HG02870 (cell line): ENCODE measurements at regions not wholly inside any gene's neighbourhood (a gene's known extent, or its start where the extent isn't known, plus 50 kb on each side); places are given as distances from the start of the nearest gene placed in this dataset.

ENCODE experiments used
- ATAC-seq: cut with Tn5 transposase; IDR thresholded peaks from one replicate; pipeline ENCODE4 v1.9.1; 2021; ENCODE audit warnings: mild to moderate bottlenecking, moderate library complexity; ENCODE audit not compliant: unreplicated experiment

DNA sequence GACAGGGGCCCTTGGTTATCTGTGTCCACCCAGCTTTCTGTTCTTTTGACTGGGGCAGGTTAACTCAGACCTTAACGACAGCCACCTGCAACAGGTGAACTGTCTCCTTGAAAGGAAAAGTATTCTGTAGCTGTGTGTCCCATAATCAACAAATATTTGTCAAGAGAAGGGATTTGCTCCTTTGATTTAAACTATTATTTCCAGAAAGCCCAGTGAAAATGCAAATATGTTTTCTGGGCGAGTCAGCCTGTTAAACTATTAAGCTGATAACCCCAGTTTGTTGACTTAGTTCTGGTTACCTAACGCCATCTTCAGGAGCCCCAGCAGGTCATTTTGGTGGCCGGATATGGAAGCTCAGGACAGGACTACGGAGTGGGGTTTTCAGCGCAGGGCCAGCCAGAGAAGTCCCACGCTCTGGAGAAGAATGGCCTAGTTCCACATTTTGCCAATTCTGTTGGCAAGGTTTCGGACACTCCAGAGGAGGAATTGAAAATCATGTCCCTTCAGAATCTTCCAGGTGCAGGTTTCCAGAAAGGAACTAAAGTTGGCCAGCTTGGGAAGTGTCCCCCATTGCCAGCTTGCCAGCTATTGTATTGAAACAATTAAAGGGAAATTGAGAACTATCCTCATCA, 54.5 kb downstream of the ADRA2A start:
- no peak for ATAC-seq

DNA sequence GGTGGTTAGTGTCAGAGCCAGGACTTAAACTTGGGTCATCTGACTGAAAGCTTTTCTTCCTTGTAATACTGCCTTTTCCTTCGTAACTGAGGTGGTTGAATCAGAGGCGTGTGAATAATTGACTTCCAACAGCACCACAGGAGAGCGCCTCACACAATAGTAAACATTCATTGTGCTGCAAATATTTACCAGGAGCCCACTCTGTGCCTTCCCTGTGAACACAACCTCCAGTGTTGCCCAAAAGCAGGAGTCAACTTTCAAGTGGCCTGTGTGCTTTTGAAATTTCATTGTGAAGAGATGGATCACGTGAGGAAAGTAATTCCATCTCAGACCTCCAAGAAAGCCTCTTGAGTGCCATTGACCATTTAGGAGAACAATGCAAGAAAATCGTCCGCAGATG, 60.2 kb downstream of the ADRA2A start:
- ATAC-seq: no peak

DNA sequence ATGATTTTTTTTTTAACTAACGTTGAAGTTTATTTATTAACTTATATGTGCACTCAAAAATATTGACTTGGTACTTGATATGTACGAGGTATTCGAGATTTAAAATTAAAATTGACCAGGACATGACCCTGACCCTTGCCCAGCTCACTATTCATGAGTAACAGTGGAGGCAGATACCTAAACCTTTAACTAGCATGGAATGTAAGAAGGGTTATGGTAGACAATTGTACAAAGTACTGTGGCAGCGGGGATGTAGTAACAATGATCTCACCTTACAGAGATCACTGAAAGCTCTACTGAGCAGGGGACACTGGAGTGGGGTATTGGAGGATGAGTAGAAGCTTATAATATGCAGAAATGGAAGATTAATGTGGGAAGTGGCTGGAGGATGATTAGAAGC, 60.8 kb downstream of the ADRA2A start:
- ATAC-seq: no peak

DNA sequence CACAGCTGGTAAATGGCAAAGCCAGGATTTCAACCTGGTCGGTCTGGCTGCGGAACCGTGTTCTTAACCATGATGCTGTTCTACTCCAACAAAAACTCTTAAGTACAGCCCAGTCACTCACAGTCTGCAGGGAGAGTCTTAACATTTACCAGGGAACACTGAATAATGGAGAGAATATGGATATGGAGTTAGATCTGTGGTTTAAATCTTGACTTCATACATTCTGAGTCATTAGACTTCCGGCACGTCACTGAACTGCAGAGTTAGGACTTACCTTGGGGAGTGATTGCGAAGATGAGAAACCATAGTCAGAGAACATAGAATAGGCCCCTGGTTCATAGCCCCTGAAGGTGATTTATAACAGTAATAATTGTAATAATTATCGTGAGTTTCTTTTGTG, 61.7 kb downstream of the ADRA2A start:
- no peak for ATAC-seq

DNA sequence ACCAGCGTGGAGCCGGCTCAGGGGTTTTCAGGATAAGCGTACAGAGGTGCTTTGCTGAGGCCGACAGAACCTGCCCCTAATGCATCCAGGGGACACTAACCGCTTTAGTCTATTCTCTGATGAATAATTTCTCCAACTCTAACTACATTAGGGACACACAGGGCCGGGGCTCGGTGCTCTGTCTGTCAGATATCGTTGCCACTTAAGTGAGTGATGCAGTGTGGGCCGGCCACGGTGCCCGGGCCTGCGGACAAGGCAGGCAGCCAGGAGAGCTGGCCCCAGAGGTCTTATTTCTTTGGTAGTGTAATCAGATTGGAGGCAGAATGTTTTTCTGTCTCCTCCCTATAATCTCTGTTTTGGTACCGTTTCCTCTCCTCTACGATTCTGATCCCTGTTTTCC, 62.7 kb downstream of the ADRA2A start:
- ATAC-seq: no peak

DNA sequence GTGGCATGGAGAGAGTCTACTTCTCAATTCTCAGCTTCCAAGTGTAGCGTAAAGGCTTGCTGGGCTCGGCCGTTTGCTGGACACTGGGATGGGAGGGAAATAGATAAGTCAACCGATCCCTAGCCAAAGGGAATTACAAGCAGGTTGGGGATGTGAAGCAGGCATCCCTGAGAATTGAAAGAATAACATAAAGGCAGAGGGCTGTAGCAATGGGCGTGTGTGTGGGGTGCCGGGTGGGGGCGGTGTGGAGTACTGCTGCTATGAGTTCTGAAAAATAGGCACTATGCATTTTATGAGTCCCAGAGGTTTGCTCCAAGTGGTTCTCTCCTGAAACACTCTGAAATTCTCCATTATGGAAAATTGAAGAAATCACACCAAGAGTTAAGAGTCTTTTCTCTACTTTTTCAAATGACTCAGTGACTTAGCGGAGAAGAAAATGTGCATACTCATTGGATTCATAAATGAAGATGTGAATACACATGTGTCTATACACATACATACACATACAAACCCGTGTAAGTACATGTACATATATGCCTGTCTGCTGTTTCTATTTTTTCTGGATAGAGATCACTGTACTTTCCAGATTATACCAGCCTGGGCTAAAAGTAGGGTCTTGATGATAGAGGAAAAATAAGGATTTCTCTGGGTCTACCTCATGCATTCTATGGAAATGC, 65.4 kb downstream of the ADRA2A start:
- ATAC-seq: no peak

DNA sequence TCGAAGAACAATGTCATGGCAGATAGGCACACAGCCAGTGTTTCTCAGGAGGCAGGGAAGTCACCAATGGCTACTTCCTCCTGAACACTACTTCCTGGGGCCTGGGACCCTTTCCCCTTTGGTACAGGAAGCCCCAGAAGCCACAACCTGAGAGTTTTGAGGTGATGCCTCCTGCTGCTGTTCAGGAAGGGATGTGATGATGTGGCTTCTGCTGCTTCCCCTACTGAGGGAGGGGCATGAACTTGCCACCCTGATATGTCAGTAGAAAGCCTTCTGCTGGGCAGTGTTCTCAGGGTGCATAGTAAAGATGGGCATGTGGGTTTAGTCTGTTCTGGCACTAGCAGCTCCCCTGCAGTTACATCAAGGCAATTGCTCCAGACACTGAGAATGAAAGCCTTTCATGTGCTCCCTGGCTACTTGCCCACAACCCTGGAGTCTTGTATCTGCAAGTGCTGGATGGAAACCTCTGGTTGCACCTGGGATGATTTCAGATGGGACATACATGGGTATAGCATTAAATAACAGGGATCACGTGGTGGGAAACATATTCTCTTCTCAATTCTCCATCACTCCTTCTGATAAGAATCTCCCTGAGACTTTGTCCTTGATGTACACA, 69.3 kb downstream of the ADRA2A start:
- ATAC-seq: no peak

DNA sequence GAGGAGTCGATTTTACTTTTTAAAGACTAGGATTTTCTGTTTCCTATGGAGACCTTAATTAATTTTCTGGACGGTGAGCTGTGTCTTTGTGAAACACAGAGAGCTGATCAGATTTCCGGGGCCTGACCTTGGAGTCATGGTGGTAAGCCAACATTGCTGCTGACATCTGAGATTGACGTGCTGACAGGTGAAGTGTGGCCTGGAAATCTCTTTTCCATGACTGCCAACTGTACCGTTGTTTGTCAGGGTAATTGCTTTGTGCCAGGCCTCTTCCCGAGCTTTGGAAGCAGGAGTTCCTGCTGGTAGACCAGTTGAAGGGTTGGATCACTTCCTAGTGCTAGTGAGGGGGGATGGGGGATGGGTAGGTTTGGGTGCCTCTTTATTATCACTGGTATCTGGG, 71.2 kb downstream of the ADRA2A start:
- ATAC-seq: no peak

DNA sequence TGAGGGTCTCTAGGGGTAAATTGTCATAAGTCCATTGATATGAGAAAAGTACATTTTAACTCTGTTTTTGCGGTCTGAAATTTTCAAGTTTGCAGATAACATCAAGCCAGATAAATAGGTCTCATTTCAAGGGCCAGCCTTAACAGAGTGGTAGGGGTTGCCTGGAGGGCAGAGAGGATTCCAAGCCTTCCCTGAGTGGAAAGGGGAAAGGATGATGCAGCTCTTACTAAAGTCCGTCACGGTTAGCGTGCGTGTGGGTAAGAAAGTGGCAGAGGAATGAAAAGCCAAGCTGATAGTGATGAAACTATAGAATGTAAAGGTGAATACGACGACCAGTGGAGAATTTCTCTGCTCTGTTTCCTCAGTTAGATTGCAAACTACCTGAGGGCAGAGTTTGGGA, 71.6 kb downstream of the ADRA2A start:
- ATAC-seq: no peak

DNA sequence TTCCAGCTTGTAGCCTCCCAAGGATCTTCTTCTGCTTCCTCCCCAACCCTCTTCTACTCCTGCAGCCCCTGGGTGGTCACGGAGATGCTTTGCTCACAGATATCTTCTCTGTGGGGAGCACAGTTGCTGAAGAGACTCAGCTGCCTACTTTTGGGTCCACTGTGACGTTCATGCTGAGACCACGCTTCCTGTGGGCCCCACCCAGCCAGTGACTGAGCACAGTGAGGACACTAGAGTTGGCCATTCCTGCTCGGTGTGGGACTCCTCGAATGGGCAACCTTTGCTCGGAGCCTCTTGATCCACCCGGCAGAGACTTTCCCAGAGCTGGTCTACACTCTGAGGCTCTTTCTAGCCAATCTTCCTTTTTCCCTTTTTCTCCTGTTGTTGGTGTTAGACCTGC, 73.9 kb downstream of the ADRA2A start:
- ATAC-seq: no peak

DNA sequence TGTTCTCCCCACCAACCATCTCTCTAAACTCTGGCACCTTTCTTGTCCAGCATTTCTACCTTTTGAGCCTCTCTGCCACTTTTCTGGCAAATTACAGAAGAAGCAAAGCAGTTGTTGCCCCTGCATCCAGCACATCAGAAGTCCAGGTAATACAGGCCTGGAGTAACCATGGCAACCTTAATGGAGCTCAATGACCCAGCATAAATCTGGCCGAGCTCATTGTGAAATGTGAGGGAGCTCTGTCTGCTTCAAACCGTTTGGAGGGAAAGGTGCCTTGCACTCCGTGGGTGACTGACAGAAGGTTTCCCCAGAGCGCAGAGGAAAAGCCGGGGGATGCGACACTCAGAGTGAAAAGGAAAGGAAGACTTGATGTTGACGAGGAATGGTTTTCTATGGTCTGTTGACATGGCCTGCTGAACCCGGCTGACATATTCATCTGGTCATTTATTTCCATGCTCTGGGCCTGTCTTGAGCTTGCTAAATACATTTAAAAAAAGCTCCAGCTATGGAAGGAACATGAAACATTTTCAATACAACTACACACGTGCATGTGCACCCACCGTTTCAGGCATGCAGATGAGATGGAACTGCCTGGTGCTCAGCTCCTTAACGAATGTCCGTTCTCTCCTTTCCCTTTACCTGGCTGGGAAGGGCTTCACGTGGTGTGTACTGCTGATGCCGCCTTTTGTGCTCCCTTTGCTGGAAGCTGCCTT, 74.9 kb downstream of the ADRA2A start:
- no peak for ATAC-seq

DNA sequence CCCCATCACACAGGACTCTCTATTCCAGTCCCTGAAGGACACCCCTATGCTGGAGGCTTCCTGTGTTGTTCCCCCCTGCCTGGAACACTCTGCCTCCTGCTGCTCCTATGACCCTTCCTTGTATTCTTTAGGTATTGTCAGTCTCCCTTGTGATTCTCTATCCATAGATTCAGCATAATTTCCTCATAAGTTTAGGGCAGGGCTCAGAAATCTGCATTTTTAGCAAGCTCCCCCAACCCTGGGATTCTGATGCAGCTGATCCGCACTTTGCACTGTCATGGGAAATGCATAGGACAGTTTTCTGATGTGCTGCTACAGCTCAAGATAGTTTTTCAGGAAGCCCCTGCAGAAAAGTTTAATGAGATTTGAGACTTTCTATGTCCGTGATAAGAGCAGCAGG, 79.9 kb downstream of the ADRA2A start:
- ATAC-seq: no peak

DNA sequence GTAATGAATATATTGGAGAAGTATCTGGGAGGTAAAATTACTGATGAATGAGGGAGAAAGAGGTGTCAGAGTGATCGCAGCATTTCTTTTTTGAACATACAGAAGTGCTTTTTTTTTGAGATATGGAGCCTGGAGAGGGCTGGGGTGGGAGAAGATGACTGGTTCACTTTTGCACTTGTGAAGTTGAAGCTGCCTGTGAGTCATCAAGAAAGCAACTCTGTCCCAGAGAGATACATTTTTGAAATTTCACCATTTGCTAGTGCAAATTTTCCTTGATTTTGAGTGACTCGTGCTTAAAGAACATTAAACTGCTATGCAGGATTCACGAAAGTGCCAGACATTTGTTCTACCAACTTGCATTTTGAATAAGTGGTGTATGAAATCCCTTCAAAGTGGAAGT, 81.8 kb downstream of the ADRA2A start:
- ATAC-seq: no peak

DNA sequence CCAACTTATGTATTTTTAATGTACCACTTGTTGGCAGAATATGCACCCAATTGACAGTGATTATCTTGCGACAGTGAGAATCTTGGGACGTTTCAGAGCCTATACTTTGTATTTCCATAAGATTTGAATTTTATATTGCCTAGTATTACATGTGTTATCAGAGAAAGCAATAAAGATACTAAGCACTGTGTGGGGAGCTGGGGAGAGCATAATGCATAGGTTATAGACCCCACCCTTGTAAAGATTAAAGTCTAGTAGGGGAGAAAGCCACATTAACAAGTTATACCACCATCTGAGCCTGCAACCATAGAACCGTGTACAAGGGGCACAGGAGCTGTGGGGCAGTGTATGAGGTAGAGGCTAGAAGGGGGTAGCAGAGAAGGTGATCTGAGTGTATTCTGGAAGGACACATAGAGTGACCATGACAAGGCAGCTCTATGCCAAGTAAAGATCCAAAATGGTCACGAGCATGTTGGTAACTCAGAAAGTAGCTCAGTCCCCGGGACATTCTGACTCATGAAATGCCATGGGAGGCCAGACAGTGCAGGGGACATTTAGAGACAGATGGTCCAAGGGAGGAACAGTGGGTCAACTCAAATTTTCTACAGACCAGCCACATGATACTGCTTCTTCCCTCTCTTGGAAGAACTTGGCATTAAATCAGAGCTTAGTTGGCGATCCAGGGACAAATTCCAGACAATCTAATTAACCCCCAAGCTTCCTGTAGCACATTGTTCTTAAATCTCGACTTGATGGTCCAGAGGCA, 84.5 kb downstream of the ADRA2A start:
- ATAC-seq: no peak

DNA sequence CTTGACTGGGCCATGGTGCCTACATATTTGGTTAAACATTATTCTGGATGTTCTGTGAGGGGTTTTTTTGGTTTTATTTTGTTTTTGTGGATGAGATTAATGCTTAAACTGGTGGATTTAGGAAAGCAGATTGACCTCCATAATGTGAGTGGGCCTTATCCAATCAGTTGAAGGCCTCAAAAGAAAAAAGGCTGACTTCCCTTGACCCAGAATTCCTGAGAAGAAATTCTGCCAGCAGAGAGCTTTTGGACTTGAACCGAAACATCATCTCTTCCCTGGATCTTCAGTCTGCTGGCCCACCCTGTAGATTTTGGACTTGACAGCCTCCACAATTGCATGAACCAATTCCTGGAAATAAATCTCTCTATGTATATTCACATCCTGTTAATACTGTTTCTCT, 94.4 kb downstream of the ADRA2A start:
- ATAC-seq: no peak

DNA sequence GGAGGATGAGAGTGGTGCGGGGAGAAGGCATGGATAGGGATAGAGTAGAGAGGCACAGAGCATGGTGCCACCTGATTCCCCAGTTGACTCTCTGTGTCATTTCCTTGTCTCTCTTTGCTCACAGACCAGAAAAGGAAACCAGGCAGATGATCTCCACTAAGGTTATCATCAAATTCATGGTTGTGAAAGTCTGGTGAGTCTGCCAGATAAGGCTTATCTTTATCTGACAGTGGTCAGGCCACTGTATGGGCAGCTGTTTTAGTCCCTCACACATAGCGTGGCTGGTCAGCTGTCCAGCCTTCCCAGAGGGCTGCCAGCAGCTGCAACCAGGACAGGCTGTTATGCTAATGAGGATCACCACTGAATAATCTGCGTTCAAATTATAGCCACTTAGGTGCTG, 99.0 kb downstream of the ADRA2A start:
- ATAC-seq: no peak

DNA sequence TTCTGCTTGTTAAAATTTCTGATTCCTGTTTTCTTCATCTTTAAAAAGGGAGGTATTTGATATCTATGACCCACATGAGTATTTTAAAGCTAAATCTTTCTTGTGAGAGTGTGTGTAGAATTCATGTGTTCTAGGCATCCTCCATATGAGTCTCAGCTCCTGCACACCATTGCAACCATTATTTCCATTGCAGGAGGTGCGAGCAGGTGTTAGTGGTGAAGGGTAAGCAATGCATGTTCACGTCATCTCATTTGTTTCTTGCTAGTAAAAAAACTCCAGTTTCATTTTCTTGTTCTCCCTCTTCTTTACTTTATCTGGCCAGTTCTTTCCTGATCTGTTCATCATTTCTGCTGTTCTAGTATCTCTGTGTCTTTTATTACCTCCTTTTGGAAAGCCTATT, 100.5 kb downstream of the ADRA2A start:
- ATAC-seq: no peak

DNA sequence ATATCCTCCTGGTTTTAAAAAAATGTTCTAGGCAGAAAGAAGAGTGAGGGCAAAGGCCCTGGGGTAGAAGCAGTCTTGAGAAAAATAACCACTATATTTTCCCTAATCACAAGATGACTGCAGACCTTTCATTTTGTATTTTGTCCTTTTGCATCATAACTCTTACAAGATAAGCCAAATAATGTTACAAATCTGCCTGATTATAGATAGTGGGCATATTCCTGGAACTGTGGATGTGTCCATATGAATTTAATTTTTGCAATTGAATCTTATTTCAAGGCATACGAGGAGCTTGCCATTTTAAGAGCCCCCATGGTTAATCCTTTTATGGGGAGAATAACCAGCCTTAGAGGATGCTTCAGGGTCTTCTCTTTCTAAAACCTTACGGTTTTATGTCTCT, 102.7 kb downstream of the ADRA2A start:
- no peak for ATAC-seq

DNA sequence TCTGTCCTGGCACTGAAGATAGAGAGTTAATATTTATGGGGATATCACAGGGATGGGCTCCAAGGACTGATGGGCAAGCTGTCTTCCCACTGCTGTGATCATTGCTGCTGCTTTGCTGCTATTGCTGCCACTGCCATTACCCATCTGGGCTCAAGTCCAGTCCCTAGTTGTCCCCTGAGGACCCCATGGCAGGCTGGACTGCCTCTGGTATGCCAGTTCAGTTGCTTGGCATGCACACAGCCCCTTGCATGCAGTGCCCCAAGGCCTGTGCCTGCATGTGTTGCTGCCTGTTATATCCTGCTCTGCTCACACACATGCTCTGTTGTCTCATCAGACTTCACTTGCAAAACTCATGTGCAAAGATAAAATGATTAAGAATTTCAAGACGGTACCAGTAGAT, 109.5 kb downstream of the ADRA2A start:
- no peak for ATAC-seq

DNA sequence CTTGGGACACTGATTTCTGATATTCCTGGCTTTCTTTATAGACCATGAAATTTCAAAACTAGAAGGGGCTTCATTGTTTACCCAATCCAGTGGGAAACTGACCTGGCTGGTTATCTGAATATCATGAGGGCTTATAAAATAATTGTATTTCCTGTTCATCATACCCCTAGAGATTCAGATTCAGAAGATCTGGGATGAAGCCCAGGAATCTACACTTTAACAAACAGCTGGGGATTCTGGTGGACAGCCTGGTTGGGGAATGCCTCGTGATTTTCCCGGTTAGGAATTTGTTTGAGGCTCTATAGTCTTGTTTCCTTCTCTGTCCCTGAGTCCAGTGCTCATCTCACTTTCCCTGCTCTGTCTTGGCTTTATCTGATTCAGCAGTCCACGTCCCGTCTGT, 110.3 kb downstream of the ADRA2A start:
- ATAC-seq: no peak

DNA sequence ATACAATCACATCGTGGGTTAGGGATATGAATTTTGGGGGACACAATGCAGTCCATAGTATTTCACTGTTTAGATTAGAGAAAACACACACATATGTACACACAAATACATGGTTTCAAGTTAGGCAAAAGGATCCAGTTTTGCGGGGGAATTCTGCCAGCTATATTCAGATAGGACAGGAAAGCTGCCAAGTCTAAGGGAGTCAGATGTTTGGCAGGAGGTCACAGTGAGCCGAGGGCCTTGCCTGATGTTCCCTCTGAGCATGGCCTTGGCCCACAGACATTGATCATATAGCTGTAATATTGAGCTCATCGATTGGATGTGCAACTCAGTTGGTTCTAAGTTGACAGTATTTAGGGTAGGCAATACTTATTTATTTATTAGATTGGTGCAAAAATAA, 122.8 kb downstream of the ADRA2A start:
- ATAC-seq: no peak
